HEK293 (cell line): ENCODE measurements at regions not wholly inside any gene's neighbourhood (a gene's known extent, or its start where the extent isn't known, plus 50 kb on each side); places are given as distances from the start of the nearest gene placed in this dataset.

Experiments
- ZNF114 ChIP-seq: fragments of 450-650 bp; formaldehyde crosslinking; IDR thresholded peaks from 2 replicates; pipeline ENCODE4 v1.5.0; 2017; ENCODE audit warnings: missing biosample characterization, missing genetic modification characterization
- TF ChIP-seq, protein P1 (sequence below): fragments of 450-650 bp; formaldehyde crosslinking; IDR thresholded peaks from 2 replicates; pipeline ENCODE4 v1.5.1; 2016; ENCODE audit warnings: missing biosample characterization, missing genetic modification characterization

DNA sequence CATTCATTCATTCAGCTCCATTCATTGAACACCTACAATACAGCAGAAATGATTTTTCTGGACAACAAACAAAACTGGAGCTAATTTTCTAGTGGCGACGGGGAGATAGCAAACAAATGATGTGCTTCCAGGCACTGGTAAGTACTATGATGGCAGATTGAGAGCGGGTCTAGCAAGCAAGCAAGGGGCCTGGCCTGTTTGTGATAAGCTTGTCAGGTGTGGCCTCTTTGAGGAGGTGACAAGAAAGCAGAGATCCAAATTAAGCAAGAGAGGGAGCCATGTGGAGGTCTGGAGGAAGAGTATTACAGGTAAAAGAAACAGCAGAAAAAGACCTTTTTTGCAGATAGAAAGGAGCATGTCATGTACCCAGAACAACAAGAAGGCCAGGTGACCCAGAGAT, 216.1 kb upstream of the CPHXL start:
- TF ChIP-seq, protein P1, sequence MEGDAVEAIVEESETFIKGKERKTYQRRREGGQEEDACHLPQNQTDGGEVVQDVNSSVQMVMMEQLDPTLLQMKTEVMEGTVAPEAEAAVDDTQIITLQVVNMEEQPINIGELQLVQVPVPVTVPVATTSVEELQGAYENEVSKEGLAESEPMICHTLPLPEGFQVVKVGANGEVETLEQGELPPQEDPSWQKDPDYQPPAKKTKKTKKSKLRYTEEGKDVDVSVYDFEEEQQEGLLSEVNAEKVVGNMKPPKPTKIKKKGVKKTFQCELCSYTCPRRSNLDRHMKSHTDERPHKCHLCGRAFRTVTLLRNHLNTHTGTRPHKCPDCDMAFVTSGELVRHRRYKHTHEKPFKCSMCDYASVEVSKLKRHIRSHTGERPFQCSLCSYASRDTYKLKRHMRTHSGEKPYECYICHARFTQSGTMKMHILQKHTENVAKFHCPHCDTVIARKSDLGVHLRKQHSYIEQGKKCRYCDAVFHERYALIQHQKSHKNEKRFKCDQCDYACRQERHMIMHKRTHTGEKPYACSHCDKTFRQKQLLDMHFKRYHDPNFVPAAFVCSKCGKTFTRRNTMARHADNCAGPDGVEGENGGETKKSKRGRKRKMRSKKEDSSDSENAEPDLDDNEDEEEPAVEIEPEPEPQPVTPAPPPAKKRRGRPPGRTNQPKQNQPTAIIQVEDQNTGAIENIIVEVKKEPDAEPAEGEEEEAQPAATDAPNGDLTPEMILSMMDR (tag by site-specific recombination), result no peak
- no peak for TF ChIP-seq ZNF114 (tag by site-specific recombination)
